ENCODE measurements at regions not wholly inside any gene's neighbourhood (a gene's known extent, or its start where the extent isn't known, plus 50 kb on each side); places are given as distances from the start of the nearest gene placed in this dataset.

DNA sequence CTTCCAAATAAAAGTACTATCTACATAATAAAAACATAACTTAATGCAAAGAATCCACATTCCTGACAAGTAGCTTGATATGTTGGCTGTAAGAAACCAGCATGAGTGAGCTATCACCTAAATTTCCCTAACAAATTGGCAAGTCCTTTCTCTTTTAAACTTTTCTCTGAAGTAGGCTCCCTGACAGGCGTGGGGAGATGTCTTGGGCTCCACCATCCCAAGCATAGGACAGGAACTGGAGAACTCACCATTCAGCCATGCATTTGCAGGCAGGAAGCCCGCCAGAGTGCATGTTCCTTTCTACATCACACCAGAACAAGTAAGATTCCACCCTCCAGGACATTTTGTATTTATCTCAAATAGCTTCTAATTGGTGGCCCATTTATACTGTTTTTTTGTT lies 921.9 kb upstream of the CELF4 start:
- ChIA-PET POLR2A (no interaction called here), CTCF (no interaction called here), RAD21 (ENCODE audit: unreplicated experiment) (interaction anchor here (0.6 kb wide), 1 partner anchor 49 kb away, joined by 4 read pairs; no protein-coding TSS in a partner anchor), SMC1A (ENCODE audit: uncharacterized antibody, unreplicated experiment) (no interaction called here)
- no peak overlapping the region for H3K4me2 ChIP-seq (ENCODE audit: control insufficient read depth, insufficient read depth)
- H3K9me3 ChIP-seq (replicated peaks; ENCODE audit: control insufficient read depth, insufficient read depth, low read length): no peaks in the 10 kb centered on the region; the same call in 2 of the 3 replicates
- H2AFZ ChIP-seq (ENCODE audit: control insufficient read depth, low read depth, low read length): no peak overlapping the region
- no peaks in the 10 kb centered on the region for H4K20me1 ChIP-seq (ENCODE audit: control insufficient read depth, insufficient read depth)
- no peak for DNase-seq (ENCODE audit: low read depth, low spot score)
- H3K36me3 ChIP-seq (ENCODE audit: control insufficient read depth in 2 of 2, insufficient read depth in 2 of 2, low read length in 1 of 2): no peaks in the 10 kb centered on the region
- TF ChIP-seq STAT1 (conservative IDR thresholded peaks at IDR 0.05): no peak
- TF ChIP-seq NFYB (IDR thresholded peaks at IDR 0.05; ENCODE audit: insufficient read depth, low read depth, low read length): no peak
- TF ChIP-seq KDM1A (IDR thresholded peaks at IDR 0.05; ENCODE audit: borderline replicate concordance): no peak
- TF ChIP-seq TCF3 (IDR thresholded peaks at IDR 0.05; ENCODE audit: borderline replicate concordance, insufficient read depth, low read depth, low read length): no peak
- no peak for TF ChIP-seq MEF2A (IDR thresholded peaks at IDR 0.05; ENCODE audit: insufficient read depth, low read depth, low read length)
- no peak for TF ChIP-seq IRF4 (IDR thresholded peaks at IDR 0.05; ENCODE audit: low read depth, low read length)
- no peak for TF ChIP-seq RELA (IDR thresholded peaks at IDR 0.05; ENCODE audit: borderline replicate concordance, partially characterized antibody)
- no peak for TF ChIP-seq MYB (IDR thresholded peaks at IDR 0.05; ENCODE audit: borderline replicate concordance, low read depth, low read length)
- TF ChIP-seq, protein P1, sequence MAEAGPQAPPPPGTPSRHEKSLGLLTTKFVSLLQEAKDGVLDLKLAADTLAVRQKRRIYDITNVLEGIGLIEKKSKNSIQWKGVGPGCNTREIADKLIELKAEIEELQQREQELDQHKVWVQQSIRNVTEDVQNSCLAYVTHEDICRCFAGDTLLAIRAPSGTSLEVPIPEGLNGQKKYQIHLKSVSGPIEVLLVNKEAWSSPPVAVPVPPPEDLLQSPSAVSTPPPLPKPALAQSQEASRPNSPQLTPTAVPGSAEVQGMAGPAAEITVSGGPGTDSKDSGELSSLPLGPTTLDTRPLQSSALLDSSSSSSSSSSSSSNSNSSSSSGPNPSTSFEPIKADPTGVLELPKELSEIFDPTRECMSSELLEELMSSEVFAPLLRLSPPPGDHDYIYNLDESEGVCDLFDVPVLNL (IDR thresholded peaks at IDR 0.05; ENCODE audit: low read depth, low read length): no peak
- TF ChIP-seq, protein P2, sequence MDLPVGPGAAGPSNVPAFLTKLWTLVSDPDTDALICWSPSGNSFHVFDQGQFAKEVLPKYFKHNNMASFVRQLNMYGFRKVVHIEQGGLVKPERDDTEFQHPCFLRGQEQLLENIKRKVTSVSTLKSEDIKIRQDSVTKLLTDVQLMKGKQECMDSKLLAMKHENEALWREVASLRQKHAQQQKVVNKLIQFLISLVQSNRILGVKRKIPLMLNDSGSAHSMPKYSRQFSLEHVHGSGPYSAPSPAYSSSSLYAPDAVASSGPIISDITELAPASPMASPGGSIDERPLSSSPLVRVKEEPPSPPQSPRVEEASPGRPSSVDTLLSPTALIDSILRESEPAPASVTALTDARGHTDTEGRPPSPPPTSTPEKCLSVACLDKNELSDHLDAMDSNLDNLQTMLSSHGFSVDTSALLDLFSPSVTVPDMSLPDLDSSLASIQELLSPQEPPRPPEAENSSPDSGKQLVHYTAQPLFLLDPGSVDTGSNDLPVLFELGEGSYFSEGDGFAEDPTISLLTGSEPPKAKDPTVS (IDR thresholded peaks at IDR 0.05; ENCODE audit: low read depth, low read length): no peak
- TF ChIP-seq MTA2 (IDR thresholded peaks at IDR 0.05; ENCODE audit: low read depth): no peak
- TF ChIP-seq SREBF1 (IDR thresholded peaks at IDR 0.05; ENCODE audit: low read length): no peak
- TF ChIP-seq, protein P3, sequence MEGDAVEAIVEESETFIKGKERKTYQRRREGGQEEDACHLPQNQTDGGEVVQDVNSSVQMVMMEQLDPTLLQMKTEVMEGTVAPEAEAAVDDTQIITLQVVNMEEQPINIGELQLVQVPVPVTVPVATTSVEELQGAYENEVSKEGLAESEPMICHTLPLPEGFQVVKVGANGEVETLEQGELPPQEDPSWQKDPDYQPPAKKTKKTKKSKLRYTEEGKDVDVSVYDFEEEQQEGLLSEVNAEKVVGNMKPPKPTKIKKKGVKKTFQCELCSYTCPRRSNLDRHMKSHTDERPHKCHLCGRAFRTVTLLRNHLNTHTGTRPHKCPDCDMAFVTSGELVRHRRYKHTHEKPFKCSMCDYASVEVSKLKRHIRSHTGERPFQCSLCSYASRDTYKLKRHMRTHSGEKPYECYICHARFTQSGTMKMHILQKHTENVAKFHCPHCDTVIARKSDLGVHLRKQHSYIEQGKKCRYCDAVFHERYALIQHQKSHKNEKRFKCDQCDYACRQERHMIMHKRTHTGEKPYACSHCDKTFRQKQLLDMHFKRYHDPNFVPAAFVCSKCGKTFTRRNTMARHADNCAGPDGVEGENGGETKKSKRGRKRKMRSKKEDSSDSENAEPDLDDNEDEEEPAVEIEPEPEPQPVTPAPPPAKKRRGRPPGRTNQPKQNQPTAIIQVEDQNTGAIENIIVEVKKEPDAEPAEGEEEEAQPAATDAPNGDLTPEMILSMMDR (IDR thresholded peaks at IDR 0.05 in 2 of 3, conservative IDR thresholded peaks at IDR 0.05 in 1 of 3; ENCODE audit: control insufficient read depth in 2 of 3, extremely low read depth in 1 of 3, insufficient read depth in 1 of 3, low read depth in 3 of 3, low read length in 3 of 3): no peak
- no peak for TF ChIP-seq ESRRA (IDR thresholded peaks at IDR 0.05; ENCODE audit: low read length)
- no peak overlapping the region for H3K27ac ChIP-seq (ENCODE audit: control insufficient read depth, insufficient read depth)
- WGBS (ENCODE audit: insufficient coverage, insufficient replicate concordance, low lambda C conversion rate, missing lambda C conversion rate): 0% methylated on average over 2 of the region's 2 CpGs
- ATAC-seq: no peak
- in situ Hi-C loops (cut with MboI) (no loop called here), intact Hi-C loops (cut with micrococcal nuclease; ENCODE audit: unreplicated experiment) (no loop called here)
- no peak for FAIRE-seq
- no TSS peak for BruUV-seq (replicated peaks)
- no peaks in the 10 kb centered on the region for H3K27me3 ChIP-seq (replicated peaks in 1 of 2; ENCODE audit: control insufficient read depth in 2 of 2, insufficient read depth in 2 of 2, low read length in 1 of 2)
- no peak overlapping the region for H3K9ac ChIP-seq (ENCODE audit: control insufficient read depth, insufficient read depth, low read length)
- no peaks in the 10 kb centered on the region for H3K4me1 ChIP-seq (ENCODE audit: control insufficient read depth, insufficient read depth, low read length)
- no peak overlapping the region for H3K4me3 ChIP-seq
- no peaks in the 10 kb centered on the region for H3K79me2 ChIP-seq (ENCODE audit: control insufficient read depth, insufficient read depth, low read length)

Data from GM12878 (cell line).